Left lung (tissue), 4 donors: ENCODE measurements at regions not wholly inside any gene's neighbourhood (a gene's known extent, or its start where the extent isn't known, plus 50 kb on each side); places are given as distances from the start of the nearest gene placed in this dataset.

Experiments
- ATAC-seq: fragments of 200-7000 bp; cut with Tn5 transposase; one replicate; pipeline ENCODE4 v1.9.1; 2020; ENCODE audit warnings: moderate library complexity
- DNase-seq, 4 donors: peaks; one replicate each; pipeline ENCODE4 v3.0.0-alpha.2; 2013 to 2020
- H3K27ac ChIP-seq, 2 donors: fragments of 200-600 bp; sonication (generic) in 1 of 2; one replicate each; pipeline versions ENCODE4 v1.5.0 to v1.8.0; 2020 to 2021
- H3K27me3 ChIP-seq, 2 donors: fragments of 200-600 bp; sonication (generic) in 1 of 2; one replicate each; pipeline versions ENCODE4 v1.5.0 to v1.8.0; 2020 to 2021
- H3K36me3 ChIP-seq, 2 donors: fragments of 200-600 bp; sonication (generic) in 1 of 2; one replicate each; pipeline versions ENCODE4 v1.5.0 to v1.8.0; 2020 to 2021
- H3K4me1 ChIP-seq, 2 donors: fragments of 200-600 bp; one replicate each; pipeline ENCODE4 v1.8.0; 2021
- H3K4me3 ChIP-seq, 2 donors: fragments of 200-600 bp; sonication (generic) in 1 of 2; one replicate each; pipeline versions ENCODE4 v1.5.0 to v1.8.0; 2020 to 2021; ENCODE audit warnings: mild to moderate bottlenecking in 1 of 2
- H3K9me3 ChIP-seq, 2 donors: fragments of 200-600 bp; sonication (generic) in 1 of 2; one replicate each; pipeline versions ENCODE4 v1.5.0 to v1.8.0; 2020 to 2021
- CTCF ChIP-seq, 2 donors: fragments of 200-600 bp; sonication (generic) in 1 of 2; IDR thresholded peaks; one replicate each; pipeline versions ENCODE4 v1.5.0 to v1.8.0; 2021; ENCODE audit warnings: antibody characterized with exemption in 2 of 2
- intact Hi-C, 2 donors: fragments of 100-400 bp; cut with DNase I; formaldehyde crosslinking; loops; one replicate each; pipeline versions ENCODE4 v1.11.2 to v1.14.2; 2022
- microRNA-seq, 2 donors: library from miRNA; unstranded; fragments of <30 nt; microRNA quantifications; one replicate each; pipeline ENCODE4, GENCODE V29; 2019
- donor health status: DM: no; HTN: yes; CAD: no.
- donor health status: DM: no; HTN: no; CAD: no.

- DNase-seq = no peak
- no peaks in the 10 kb centered on the region for H3K36me3 ChIP-seq
- H3K9me3 ChIP-seq = no peaks in the 10 kb centered on the region
- no peaks in the 10 kb centered on the region for H3K4me1 ChIP-seq
- no peak overlapping the region for H3K27ac ChIP-seq
- H3K27me3 ChIP-seq = no peaks in the 10 kb centered on the region
- no peak for TF ChIP-seq CTCF (IDR thresholded peaks at IDR 0.05)
- no peak overlapping the region for H3K4me3 ChIP-seq
- intact Hi-C loops = no loop called here
- no peak for ATAC-seq
Measured at GRCh38 chr19:20254121-20254520, 87.1 kb downstream of the ZNF486 start.

- no peak for DNase-seq
- intact Hi-C loops = no loop called here
- H3K4me3 ChIP-seq = no peak overlapping the region
- H3K27me3 ChIP-seq = no peaks in the 10 kb centered on the region
- no peak for TF ChIP-seq CTCF (IDR thresholded peaks at IDR 0.05)
- no peak overlapping the region for H3K27ac ChIP-seq
- H3K36me3 ChIP-seq = no peaks in the 10 kb centered on the region
- no peaks in the 10 kb centered on the region for H3K4me1 ChIP-seq
- H3K9me3 ChIP-seq = no peaks in the 10 kb centered on the region
- no peak for ATAC-seq
Measured at GRCh38 chr19:20252613-20253012, 85.6 kb downstream of the ZNF486 start.

GRCh38 chr19:20250627-20251026 lies 83.6 kb downstream of the ZNF486 start:
- intact Hi-C loops = no loop called here
- no peaks in the 10 kb centered on the region for H3K9me3 ChIP-seq
- H3K27me3 ChIP-seq = no peaks in the 10 kb centered on the region
- no peaks in the 10 kb centered on the region for H3K4me1 ChIP-seq
- no peaks in the 10 kb centered on the region for H3K36me3 ChIP-seq
- ATAC-seq (no peak), DNase-seq (no peak)
- TF ChIP-seq CTCF (IDR thresholded peaks at IDR 0.05) = no peak
- no peak overlapping the region for H3K4me3 ChIP-seq
- no peak overlapping the region for H3K27ac ChIP-seq

- H3K4me1 ChIP-seq = no peaks in the 10 kb centered on the region
- intact Hi-C loops = no loop called here
- H3K4me3 ChIP-seq = no peak overlapping the region
- no peaks in the 10 kb centered on the region for H3K36me3 ChIP-seq
- H3K27me3 ChIP-seq = no peaks in the 10 kb centered on the region
- DNase-seq (no peak), ATAC-seq (no peak)
- H3K27ac ChIP-seq = no peak overlapping the region
- H3K9me3 ChIP-seq = no peaks in the 10 kb centered on the region
- no peak for TF ChIP-seq CTCF (IDR thresholded peaks at IDR 0.05)
Measured at GRCh38 chr19:20250121-20250520, 83.1 kb downstream of the ZNF486 start.

Small RNA genes in the stretch of these regions (microRNA-seq; reads per million reads assigned to microRNA genes)
- 2.3 to 4.6 reads per million in 2 donors for gene MIR1270
